MM.1S (cell line): ENCODE measurements at regions not wholly inside any gene's neighbourhood (a gene's known extent, or its start where the extent isn't known, plus 50 kb on each side); places are given as distances from the start of the nearest gene placed in this dataset.
"Not testable (repeated sequence)": the region's sequence is repeated elsewhere in the genome, so short reads cannot be mapped to it uniquely, and the experiment has no call there.

Experiments used
- DNase-seq: peaks from one replicate; pipeline ENCODE4 v3.0.0-alpha.2; 2015
- H2AFZ ChIP-seq: fragments of 300-600 bp; sonication (generic); 2 replicates; pipeline ENCODE4 v1.6.0; 2016; ENCODE audit warnings: antibody characterized with exemption, low read length
- H3F3A ChIP-seq: fragments of 300-600 bp; sonication (generic); 2 replicates; pipeline ENCODE4 v1.6.1; 2016; ENCODE audit warnings: mild to moderate bottlenecking, antibody characterized with exemption, low read length, moderate library complexity, mixed read lengths; ENCODE audit not compliant: insufficient read depth
- H3K27ac ChIP-seq: fragments of 300-600 bp; sonication (generic); 2 replicates; pipeline ENCODE4 v1.5.1; 2016; ENCODE audit warnings: mild to moderate bottlenecking, low read length
- H3K27me3 ChIP-seq: fragments of 300-600 bp; sonication (generic); replicated peaks from 2 replicates; pipeline ENCODE4 v1.6.0; 2016; ENCODE audit warnings: low read length; ENCODE audit not compliant: insufficient read depth
- H3K36me3 ChIP-seq: fragments of 300-600 bp; sonication (generic); replicated peaks from 2 replicates; pipeline ENCODE4 v1.6.1; 2016; ENCODE audit warnings: mild to moderate bottlenecking, low read length, mixed read lengths; ENCODE audit not compliant: insufficient read depth
- H3K4me1 ChIP-seq: fragments of 300-600 bp; sonication (generic); 2 replicates; pipeline ENCODE4 v1.6.1; 2016; ENCODE audit warnings: low read length, mixed read lengths
- H3K4me2 ChIP-seq: fragments of 300-600 bp; sonication (generic); 2 replicates; pipeline ENCODE4 v1.6.0; 2016; ENCODE audit warnings: low read depth, low read length
- H3K4me3 ChIP-seq: fragments of 300-600 bp; sonication (generic); 2 replicates; pipeline ENCODE4 v1.5.1; 2016; ENCODE audit warnings: low read length, mixed read lengths
- H3K79me2 ChIP-seq: fragments of 300-600 bp; sonication (generic); 2 replicates; pipeline ENCODE4 v1.6.1; 2016; ENCODE audit warnings: mixed run types, low read length, mixed read lengths
- H3K9ac ChIP-seq: fragments of 300-600 bp; sonication (generic); 2 replicates; pipeline ENCODE4 v1.6.1; 2016; ENCODE audit warnings: low read length, mixed read lengths
- H3K9me2 ChIP-seq: fragments of 300-600 bp; sonication (generic); replicated peaks from 2 replicates; pipeline ENCODE4 v1.6.1; 2016; ENCODE audit warnings: mild to moderate bottlenecking, low read length, mixed read lengths; ENCODE audit not compliant: insufficient read depth
- H3K9me3 ChIP-seq: fragments of 300-600 bp; sonication (generic); replicated peaks from 2 replicates; pipeline ENCODE4 v1.6.1; 2016; ENCODE audit warnings: mild to moderate bottlenecking, low read length, mixed read lengths; ENCODE audit not compliant: insufficient read depth
- H4K20me1 ChIP-seq: fragments of 300-600 bp; sonication (generic); 2 replicates; pipeline ENCODE4 v1.6.1; 2016; ENCODE audit warnings: mild to moderate bottlenecking, low read length, moderate library complexity, mixed read lengths; ENCODE audit not compliant: insufficient read depth
- EZH2 ChIP-seq: fragments of 300-600 bp; sonication (generic); optimal IDR thresholded peaks from 2 replicates; pipeline ENCODE3; 2017; ENCODE audit warnings: low read depth, mild to moderate bottlenecking, antibody characterized with exemption, low read length, mixed read lengths
- EZH2phosphoT487 ChIP-seq: fragments of 300-600 bp; sonication (generic); IDR thresholded peaks from 2 replicates; pipeline ENCODE4 v1.6.1; 2018; ENCODE audit warnings: antibody characterized with exemption, low read length
- TF ChIP-seq, protein P1 (sequence below): fragments of 300-600 bp; sonication (generic); IDR thresholded peaks from 2 replicates; pipeline ENCODE4 v1.5.1; 2016; ENCODE audit warnings: antibody characterized with exemption, low read length, mixed read lengths

DNA sequence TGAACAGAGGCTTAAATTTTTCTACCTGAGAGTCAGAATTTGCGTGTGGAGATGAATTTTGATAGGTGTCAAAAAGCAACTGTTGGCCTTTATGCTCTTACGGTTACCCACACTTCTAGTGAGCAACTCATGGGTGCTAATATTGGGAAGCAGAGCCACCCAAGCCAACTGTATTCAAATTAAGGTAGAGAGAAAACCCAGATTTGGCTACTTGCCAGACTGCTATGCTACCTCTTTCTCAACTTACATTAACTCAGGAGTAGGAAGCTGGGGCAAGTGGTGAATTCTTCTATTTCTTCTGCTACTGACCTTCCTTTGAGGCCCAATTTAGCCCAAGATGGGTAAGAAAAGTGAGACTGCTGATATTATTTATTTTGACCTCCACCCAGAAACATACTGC lies 83.9 kb downstream of the OLFM4 start:
- H2AFZ ChIP-seq, result no peak overlapping the region
- no peaks in the 10 kb centered on the region for H3F3A ChIP-seq
- DNase-seq, result no peak

DNA sequence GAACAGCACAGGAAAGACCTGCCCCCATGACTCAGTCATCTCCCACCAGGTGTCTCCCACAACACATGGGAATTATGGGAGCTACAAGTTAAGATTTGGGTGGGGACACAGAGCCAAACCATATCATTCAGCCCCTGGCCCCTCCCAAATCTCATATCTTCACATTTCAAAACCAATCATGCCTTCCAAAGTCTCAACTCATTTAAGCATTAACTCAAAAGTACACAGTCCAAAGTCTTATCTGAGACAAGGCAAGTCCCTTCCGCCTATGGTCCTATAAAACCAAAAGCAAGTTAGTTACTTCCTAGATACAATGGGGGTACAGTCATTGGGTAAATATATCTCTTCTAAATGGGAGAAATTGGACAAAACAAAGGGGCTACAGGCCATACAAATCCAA lies 88.4 kb downstream of the OLFM4 start:
- not testable (repeated sequence) for H3K4me1 ChIP-seq, H3K79me2 ChIP-seq, H4K20me1 ChIP-seq, H3K27me3 ChIP-seq, DNase-seq, H3K27ac ChIP-seq, H3K4me2 ChIP-seq, H3F3A ChIP-seq, H2AFZ ChIP-seq, H3K9me3 ChIP-seq, H3K9ac ChIP-seq, H3K9me2 ChIP-seq, H3K4me3 ChIP-seq, H3K36me3 ChIP-seq

More for the DNA sequence above, 83.9 kb downstream of the OLFM4 start:
- Histone ChIP-seq H3K27ac (no peak overlapping the region), H3K4me1 (no peaks in the 10 kb centered on the region), H3K9ac (no peak overlapping the region), H3K9me2 (no peaks in the 10 kb centered on the region), H3K79me2 (no peaks in the 10 kb centered on the region), H3K4me3 (no peak overlapping the region), H4K20me1 (no peaks in the 10 kb centered on the region), H3K9me3 (no peaks in the 10 kb centered on the region), H3K27me3 (no peaks in the 10 kb centered on the region), H3K4me2 (no peak overlapping the region), H3K36me3 (no peaks in the 10 kb centered on the region)
- TF ChIP-seq, protein P1, sequence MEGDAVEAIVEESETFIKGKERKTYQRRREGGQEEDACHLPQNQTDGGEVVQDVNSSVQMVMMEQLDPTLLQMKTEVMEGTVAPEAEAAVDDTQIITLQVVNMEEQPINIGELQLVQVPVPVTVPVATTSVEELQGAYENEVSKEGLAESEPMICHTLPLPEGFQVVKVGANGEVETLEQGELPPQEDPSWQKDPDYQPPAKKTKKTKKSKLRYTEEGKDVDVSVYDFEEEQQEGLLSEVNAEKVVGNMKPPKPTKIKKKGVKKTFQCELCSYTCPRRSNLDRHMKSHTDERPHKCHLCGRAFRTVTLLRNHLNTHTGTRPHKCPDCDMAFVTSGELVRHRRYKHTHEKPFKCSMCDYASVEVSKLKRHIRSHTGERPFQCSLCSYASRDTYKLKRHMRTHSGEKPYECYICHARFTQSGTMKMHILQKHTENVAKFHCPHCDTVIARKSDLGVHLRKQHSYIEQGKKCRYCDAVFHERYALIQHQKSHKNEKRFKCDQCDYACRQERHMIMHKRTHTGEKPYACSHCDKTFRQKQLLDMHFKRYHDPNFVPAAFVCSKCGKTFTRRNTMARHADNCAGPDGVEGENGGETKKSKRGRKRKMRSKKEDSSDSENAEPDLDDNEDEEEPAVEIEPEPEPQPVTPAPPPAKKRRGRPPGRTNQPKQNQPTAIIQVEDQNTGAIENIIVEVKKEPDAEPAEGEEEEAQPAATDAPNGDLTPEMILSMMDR, result no peak

DNA sequence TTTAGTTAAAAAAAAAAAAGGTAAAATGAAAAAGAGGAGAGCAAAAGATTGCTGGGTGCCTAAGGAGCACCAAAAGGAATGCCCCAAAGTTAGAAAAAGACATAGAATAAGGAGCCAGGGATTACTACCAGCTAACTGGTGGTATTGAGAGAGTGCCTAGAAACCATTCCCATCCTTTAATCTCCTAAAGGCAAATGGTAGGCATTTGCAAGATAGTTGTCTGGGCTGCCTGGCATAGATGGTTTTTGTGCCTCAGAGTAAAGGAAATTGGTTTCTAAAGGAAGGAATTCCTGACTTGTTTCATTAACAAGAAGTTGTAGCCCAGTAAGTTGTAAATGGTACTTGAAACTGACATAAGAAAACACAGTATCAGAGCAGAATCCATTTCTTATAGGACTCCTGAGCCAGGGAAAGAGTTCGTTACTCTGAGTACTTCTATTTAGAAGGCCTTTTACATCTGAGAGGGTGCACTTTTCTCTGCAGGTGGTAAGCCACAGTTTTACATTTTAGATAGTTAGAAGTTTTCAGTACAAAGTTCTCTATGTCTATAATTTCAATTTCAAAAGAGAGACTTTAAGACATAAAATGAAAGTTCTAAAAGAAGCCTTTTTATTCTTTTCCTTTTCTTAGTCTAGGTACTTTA lies 92.6 kb downstream of the OLFM4 start:
- H3K27ac ChIP-seq, result no peak overlapping the region
- no peaks in the 10 kb centered on the region for H3K9me2 ChIP-seq
- H2AFZ ChIP-seq, result no peak overlapping the region
- no peak for DNase-seq
- H3K27me3 ChIP-seq, result no peaks in the 10 kb centered on the region
- no peaks in the 10 kb centered on the region for H4K20me1 ChIP-seq
- H3F3A ChIP-seq, result no peaks in the 10 kb centered on the region; the same call in 1 of the 2 replicates
- TF ChIP-seq, protein P1, result no peak
- H3K36me3 ChIP-seq, result no peaks in the 10 kb centered on the region
- no peaks in the 10 kb centered on the region for H3K9me3 ChIP-seq
- no peaks in the 10 kb centered on the region for H3K4me1 ChIP-seq
- no peak overlapping the region for H3K9ac ChIP-seq
- H3K79me2 ChIP-seq, result no peaks in the 10 kb centered on the region
- no peak overlapping the region for H3K4me2 ChIP-seq
- H3K4me3 ChIP-seq, result no peak overlapping the region

DNA sequence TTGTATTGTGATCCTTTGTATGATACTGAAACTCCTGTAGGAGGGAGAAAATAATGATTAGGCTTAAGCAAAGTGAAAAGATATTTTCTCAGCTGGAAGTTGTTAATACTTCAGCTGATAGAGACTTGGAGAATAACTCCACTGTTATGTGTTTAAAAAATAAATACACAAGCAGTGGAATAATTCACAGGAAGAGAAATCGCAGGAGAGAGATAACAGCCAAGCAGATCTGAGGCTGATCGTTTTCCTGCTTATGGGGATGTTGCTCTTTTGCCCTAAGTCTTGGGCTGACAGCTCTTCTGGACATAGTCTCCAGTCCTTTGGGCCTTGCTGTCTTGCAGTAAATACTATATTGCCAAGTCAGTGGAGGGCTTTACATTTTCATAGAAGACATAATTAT lies 93.3 kb downstream of the OLFM4 start:
- no peak for DNase-seq
- Histone ChIP-seq H3K4me3 (no peak overlapping the region), H3K9ac (no peak overlapping the region), H3K36me3 (no peaks in the 10 kb centered on the region), H3K9me3 (no peaks in the 10 kb centered on the region), H3K27ac (no peak overlapping the region), H2AFZ (no peak overlapping the region), H3F3A (no peaks in the 10 kb centered on the region; the same call in 1 of the 2 replicates), H3K4me1 (no peaks in the 10 kb centered on the region), H3K4me2 (no peak overlapping the region), H4K20me1 (no peaks in the 10 kb centered on the region), H3K27me3 (no peaks in the 10 kb centered on the region), H3K79me2 (no peaks in the 10 kb centered on the region), H3K9me2 (no peaks in the 10 kb centered on the region)
- TF ChIP-seq EZH2 (no peak), EZH2phosphoT487 (no peak)
- TF ChIP-seq, protein P1, result no peak
